GM10248 (cell line): ENCODE measurements at regions not wholly inside any gene's neighbourhood (a gene's known extent, or its start where the extent isn't known, plus 50 kb on each side); places are given as distances from the start of the nearest gene placed in this dataset.

Experiments
- CTCF ChIA-PET: fragments of 300-600 bp; sonication (Branson Sonifier 250); formaldehyde crosslinking; extraction: SDS; loops from one replicate; lab custom pipeline; 2021; ENCODE audit warnings: antibody characterized with exemption; lab: Yijun Ruan, JAX
- POLR2A ChIA-PET: fragments of 350-650 bp; sonication (Branson Sonifier 250); formaldehyde crosslinking; extraction: SDS; loops from one replicate; lab custom pipeline; 2020; ENCODE audit warnings: antibody characterized with exemption; lab: Yijun Ruan, JAX
- DNase-seq: peaks from one replicate; pipeline ENCODE4 v3.0.0; 2012; ENCODE audit errors: extremely low spot score
- TF ChIP-seq, protein P1 (sequence below): IDR thresholded peaks from 2 replicates; pipeline ENCODE4 v1.5.1; 2012; ENCODE audit warnings: mild to moderate bottlenecking, low read depth; ENCODE audit errors: extremely low read depth, missing control alignments, control extremely low read depth

DNA sequence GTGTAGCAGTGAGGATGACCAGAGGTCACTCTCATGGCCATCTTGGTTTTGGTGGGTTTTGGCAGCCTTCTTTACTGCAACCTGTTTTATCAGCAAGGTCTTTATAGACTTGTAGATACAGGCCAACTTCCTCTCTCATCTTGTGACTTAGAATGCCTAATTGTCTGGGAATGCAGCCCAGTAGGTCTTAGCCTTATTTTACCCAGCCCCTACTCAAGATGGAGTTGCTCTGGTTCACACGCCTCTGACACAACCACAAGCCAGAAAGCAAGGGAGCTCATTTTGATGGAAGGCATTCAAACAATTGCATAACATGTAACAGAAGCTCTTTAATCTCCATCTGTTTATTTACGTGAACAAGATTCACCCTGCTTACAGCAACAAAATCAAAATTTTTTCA lies 492.0 kb upstream of the SULF2 start:
- ChIA-PET CTCF (interaction anchor here (1.2 to 1.3 kb wide), 2 partner anchors 13 to 343 kb away, joined by 3 read pairs; no protein-coding TSS in a partner anchor), POLR2A (no interaction called here)
- TF ChIP-seq, protein P1, sequence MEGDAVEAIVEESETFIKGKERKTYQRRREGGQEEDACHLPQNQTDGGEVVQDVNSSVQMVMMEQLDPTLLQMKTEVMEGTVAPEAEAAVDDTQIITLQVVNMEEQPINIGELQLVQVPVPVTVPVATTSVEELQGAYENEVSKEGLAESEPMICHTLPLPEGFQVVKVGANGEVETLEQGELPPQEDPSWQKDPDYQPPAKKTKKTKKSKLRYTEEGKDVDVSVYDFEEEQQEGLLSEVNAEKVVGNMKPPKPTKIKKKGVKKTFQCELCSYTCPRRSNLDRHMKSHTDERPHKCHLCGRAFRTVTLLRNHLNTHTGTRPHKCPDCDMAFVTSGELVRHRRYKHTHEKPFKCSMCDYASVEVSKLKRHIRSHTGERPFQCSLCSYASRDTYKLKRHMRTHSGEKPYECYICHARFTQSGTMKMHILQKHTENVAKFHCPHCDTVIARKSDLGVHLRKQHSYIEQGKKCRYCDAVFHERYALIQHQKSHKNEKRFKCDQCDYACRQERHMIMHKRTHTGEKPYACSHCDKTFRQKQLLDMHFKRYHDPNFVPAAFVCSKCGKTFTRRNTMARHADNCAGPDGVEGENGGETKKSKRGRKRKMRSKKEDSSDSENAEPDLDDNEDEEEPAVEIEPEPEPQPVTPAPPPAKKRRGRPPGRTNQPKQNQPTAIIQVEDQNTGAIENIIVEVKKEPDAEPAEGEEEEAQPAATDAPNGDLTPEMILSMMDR = no peak
- DNase-seq = no peak

DNA sequence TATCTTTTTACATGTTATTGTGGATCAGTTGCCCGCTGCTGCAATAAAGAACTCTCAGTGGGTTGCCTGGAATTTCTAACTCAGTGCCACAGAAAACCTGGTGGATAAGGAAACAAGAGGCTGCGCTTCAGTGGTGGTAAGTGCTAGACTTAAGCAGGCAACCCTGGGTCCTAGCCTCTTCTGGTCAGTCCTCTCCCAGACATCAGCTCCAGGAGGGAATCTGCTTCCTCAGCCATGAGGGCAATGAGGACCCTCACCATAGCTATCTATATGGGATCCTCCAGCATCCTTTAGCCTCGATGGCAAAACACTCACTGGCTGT lies 490.7 kb upstream of the SULF2 start:
- POLR2A ChIA-PET = no interaction called here
- CTCF ChIA-PET = no interaction called here
- DNase-seq = no peak
- TF ChIP-seq, protein P1 = no peak

DNA sequence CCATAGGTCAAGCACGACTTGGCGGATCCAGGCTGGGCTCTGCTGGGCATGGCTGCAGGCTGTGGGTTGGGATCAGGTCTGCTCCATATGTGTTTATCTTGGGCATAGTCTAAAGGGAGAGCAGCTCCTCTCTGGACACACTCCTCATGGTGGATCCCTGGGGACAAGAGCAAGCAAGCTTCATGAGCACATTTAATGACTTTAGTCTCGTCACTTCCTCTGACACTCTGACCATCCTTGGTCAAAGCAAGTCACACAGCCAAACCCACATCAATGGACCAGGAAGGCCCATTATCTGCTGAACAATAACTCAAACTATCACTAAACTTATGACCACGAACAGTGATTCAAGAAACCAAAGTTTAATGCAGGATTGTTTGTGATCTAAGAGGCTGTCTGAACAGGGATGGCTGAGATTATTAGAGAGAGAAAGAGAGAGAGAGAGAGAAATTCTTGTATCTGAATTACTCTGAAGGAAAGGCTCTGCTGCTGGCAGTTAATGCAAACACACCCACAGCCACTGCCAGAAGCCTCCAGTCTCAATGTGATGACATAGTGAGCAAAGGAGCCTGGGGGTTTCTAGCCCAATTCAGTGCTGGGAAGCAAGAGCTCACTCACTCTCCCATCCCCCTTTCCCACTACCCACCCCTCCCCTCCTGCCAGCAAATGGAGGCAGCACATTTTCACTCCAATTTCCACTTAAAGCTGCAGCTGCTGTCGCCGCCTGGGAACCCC lies 490.2 kb upstream of the SULF2 start:
- TF ChIP-seq, protein P1 = no peak
- no peak for DNase-seq
- ChIA-PET CTCF (no interaction called here), POLR2A (no interaction called here)

DNA sequence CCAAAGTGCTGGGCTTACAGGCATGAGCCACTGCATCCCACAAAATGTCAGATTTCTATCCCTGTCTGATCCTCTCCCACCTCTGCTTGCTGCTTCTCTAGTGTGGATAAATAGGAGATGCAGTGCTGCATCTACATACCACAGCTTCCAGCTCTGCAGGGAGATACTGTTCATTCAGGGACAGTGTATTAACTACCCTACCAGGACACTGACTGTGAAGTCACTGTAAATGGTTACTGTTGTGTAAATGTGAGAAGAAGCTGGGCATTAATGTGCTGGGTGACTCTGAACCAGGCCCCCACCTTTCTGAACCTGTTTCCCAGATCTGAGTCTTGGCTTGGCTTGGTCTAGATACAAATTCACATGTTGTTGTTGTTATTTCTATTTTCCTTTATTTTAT lies 488.6 kb upstream of the SULF2 start:
- CTCF ChIA-PET = interaction anchor here (1.7 kb wide), 1 partner anchor 9 kb away, joined by 4 read pairs; no protein-coding TSS in a partner anchor
- TF ChIP-seq, protein P1 = no peak
- no peak for DNase-seq
- POLR2A ChIA-PET = no interaction called here

GRCh38 chr20:48270885-48271284 lies 485.6 kb upstream of the SULF2 start:
- CTCF ChIA-PET = no interaction called here
- POLR2A ChIA-PET = no interaction called here
- DNase-seq = no peak
- TF ChIP-seq, protein P1 = no peak

DNA sequence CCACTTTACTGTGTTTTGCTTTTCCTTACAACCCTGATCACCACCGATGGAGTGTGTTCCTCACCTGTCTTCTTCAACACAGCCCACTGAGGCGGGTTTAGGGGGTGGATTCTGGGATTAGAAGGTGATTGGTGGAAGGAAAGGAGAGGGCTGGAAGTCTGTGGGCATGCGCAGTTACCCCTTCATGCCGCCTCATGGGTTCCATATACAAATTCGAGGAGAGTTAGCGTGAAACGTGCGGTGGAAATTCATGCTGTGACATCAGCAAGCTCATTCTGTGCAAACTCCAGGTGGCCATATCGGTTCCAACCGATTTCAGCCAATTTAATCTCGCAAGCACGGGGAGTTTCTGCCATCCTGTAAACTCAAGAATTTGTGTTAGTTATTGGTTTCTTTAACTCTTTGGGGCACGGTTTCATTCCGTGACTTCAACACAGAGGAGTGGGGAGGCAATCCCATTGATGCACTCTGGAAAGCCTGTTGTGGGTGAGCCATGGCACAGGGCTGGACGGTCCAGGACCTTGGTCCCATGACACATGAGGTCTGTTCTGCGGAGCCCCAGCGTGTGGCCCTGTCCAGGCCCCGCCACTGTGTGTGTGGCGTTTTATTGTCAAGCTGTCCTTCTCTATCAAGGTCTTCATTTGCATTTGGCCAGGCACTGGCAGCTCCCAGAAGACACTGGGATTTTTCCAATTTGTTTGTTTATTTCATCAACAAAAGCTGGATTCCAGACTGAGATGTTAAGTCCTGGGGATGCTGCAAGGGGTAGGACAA lies 482.8 kb upstream of the SULF2 start:
- ChIA-PET CTCF (interaction anchor here (1.6 kb wide), 1 partner anchor 28 kb away, joined by 3 read pairs; no protein-coding TSS in a partner anchor), POLR2A (no interaction called here)
- TF ChIP-seq, protein P1 = no peak
- no peak for DNase-seq
